Heart right ventricle (tissue), 16 donors: ENCODE measurements at regions not wholly inside any gene's neighbourhood (a gene's known extent, or its start where the extent isn't known, plus 50 kb on each side); places are given as distances from the start of the nearest gene placed in this dataset.

Experiments
- ATAC-seq, 8 donors: fragments of 200-7000 bp; cut with Tn5 transposase; one replicate each; pipeline ENCODE4 v1.9.1; 2020; ENCODE audit warnings: mild to moderate bottlenecking in 8 of 8, moderate library complexity in 8 of 8, moderate number of reproducible peaks in 1 of 8
- DNase-seq, 2 donors: peaks; one replicate each; pipeline ENCODE4 v3.0.0-alpha.2; 2020
- H3K27ac ChIP-seq, 10 donors: fragments of 200-600 bp; sonication (generic) in 2 of 10; one replicate each; pipeline versions ENCODE4 v1.5.0 to v1.8.0; 2020 to 2022; ENCODE audit warnings: mild to moderate bottlenecking in 3 of 10
- H3K27me3 ChIP-seq, 7 donors: fragments of 200-600 bp; one replicate each; pipeline ENCODE4 v1.8.0; 2021 to 2022; ENCODE audit warnings: mild to moderate bottlenecking in 2 of 7
- H3K36me3 ChIP-seq, 9 donors: fragments of 200-600 bp; sonication (generic) in 1 of 9; one replicate each; pipeline versions ENCODE4 v1.5.0 to v1.8.0; 2020 to 2022; ENCODE audit warnings: mild to moderate bottlenecking in 2 of 9
- H3K4me1 ChIP-seq, 9 donors: fragments of 200-600 bp; sonication (generic) in 1 of 9; one replicate each; pipeline versions ENCODE4 v1.5.0 to v1.8.0; 2020 to 2022; ENCODE audit warnings: mild to moderate bottlenecking in 4 of 9
- H3K4me3 ChIP-seq, 10 donors: fragments of 200-600 bp; sonication (generic) in 2 of 10; one replicate each; pipeline versions ENCODE4 v1.5.0 to v1.8.0; 2020 to 2022; ENCODE audit warnings: mild to moderate bottlenecking in 7 of 10, moderate library complexity in 2 of 10
- H3K9me3 ChIP-seq, 11 donors: fragments of 200-600 bp in 10 of 11; sonication (generic) in 2 of 11; one replicate each; pipeline versions ENCODE4 v1.5.0 to v1.8.0; 2013 to 2022; ENCODE audit warnings: mild to moderate bottlenecking in 2 of 11, control low read depth in 1 of 11, moderate library complexity in 1 of 11
- WGBS, 2 donors: extraction: QIAGEN DNeasy Blood & Tissue Kit; methylation state at CpG; one replicate each; pipeline ENCODE4 v1.1.7; 2013; ENCODE audit warnings: inconsistent platforms in 1 of 2; 5-methylcytosine and 5-hydroxymethylcytosine counted together
- intact Hi-C, 10 donors: fragments of 100-400 bp; cut with DNase I; formaldehyde crosslinking; loops; one replicate each; pipeline versions ENCODE4 v1.11.1 to v1.14.2; 2022
- TF ChIP-seq, protein P1 (sequence below), 9 donors: fragments of 200-600 bp; sonication (generic) in 2 of 9; IDR thresholded peaks; one replicate each; pipeline versions ENCODE4 v1.5.0 to v1.8.0; 2021 to 2022; ENCODE audit warnings: antibody characterized with exemption in 9 of 9, mild to moderate bottlenecking in 5 of 9, moderate library complexity in 1 of 9
- donor health status: Arrhythmogenic right ventricular cardiomyopathy.
- donor health status: ischemic (EF 13 %, LVEDD 7.1; RV severe dilation, severe dysfunction).
- donor health status: healthy with polysubstance abuse.
- donor health status: DM: no; HTN: yes; CAD: no.
- donor health status: DM: no; HTN: no; CAD: no.
- donor health status: ischemic (EF 25% LVEDD 6.9; RV normal size, moderate dysfunction).
- donor health status: ischemic (EF 25% LVEDD 5.7; RV mildly dilated, moderate dysfunction).
- donor health status: healthy.
- donor health status: DM: yes; HTN: yes; CAD: no.
- donor health status: Ischemic cardiomyopathy.
- donor health status: ischemic (EF 35%, LVEDD 5.7; RV mildly dilated, moderate dysfunction).
- donor health status: nonischemic (EF 11% LVEDD 7.7; RV severe dilation, severe dysfunction).
- donor health status: DM: yes; HTN: yes; CAD: no.
- donor health status: PGD.
- donor health status: ischemic (EF 29% LVEDD 5.4; RV normal size, mild dysfunction).
- donor health status: nonischemic (EF 23%, LVEDD 6.1; RV moderate dilation, normal function).

DNA sequence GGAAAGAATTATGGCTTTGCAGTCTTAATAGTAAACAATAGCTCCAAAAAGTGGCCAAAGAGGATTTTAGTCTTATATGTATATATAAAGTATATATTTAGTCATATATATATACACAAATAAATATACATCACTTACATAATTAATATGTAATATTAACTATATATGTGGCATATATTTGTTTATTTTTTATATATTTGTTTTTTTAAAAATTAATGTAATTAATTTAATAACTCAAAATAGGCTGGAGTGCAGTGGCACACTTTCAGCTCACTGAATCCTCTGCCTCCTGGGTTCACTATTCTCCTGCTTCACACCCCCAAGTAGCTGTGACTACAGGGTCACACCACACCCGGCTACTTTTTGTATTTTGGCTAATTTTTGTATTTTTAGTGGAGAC lies 532.6 kb downstream of the KCNT2 start:
- ATAC-seq (no peak), DNase-seq (no peak)
- intact Hi-C loops, result no loop called here
- TF ChIP-seq, protein P1, sequence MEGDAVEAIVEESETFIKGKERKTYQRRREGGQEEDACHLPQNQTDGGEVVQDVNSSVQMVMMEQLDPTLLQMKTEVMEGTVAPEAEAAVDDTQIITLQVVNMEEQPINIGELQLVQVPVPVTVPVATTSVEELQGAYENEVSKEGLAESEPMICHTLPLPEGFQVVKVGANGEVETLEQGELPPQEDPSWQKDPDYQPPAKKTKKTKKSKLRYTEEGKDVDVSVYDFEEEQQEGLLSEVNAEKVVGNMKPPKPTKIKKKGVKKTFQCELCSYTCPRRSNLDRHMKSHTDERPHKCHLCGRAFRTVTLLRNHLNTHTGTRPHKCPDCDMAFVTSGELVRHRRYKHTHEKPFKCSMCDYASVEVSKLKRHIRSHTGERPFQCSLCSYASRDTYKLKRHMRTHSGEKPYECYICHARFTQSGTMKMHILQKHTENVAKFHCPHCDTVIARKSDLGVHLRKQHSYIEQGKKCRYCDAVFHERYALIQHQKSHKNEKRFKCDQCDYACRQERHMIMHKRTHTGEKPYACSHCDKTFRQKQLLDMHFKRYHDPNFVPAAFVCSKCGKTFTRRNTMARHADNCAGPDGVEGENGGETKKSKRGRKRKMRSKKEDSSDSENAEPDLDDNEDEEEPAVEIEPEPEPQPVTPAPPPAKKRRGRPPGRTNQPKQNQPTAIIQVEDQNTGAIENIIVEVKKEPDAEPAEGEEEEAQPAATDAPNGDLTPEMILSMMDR (IDR thresholded peaks at IDR 0.05), result no peak
- no peaks in the 10 kb centered on the region for H3K36me3 ChIP-seq
- H3K27ac ChIP-seq, result no peak overlapping the region
- no peaks in the 10 kb centered on the region for H3K27me3 ChIP-seq
- no peak overlapping the region for H3K4me3 ChIP-seq
- H3K9me3 ChIP-seq, result no peaks in the 10 kb centered on the region
- no peaks in the 10 kb centered on the region for H3K4me1 ChIP-seq
- 76 to 78% methylated on average over 1 of the region's 1 CpG for WGBS, 2 donors

DNA sequence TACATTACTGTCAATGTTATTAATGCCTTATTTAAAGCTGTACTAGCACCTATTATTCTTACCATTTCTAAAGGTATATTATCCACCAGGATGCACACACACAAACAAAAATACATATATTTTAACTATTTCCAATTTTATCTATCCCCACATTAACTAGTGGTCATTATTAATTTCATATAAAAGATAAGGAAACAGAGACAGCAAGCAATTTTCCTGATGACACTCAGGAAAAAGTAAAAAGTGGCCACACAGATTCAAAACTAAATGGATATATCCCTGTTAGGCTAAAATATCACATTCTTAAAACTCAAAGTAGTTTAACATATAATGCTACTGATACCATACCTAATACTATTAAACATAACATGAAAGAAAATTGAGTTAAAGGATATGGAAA lies 534.1 kb downstream of the KCNT2 start:
- intact Hi-C loops, result no loop called here
- H3K4me1 ChIP-seq, result no peaks in the 10 kb centered on the region
- no peak overlapping the region for H3K27ac ChIP-seq
- TF ChIP-seq, protein P1 (IDR thresholded peaks at IDR 0.05), result no peak
- H3K4me3 ChIP-seq, result no peak overlapping the region
- H3K27me3 ChIP-seq, result no peaks in the 10 kb centered on the region
- H3K36me3 ChIP-seq, result no peaks in the 10 kb centered on the region
- ATAC-seq (no peak), DNase-seq (no peak)
- no peaks in the 10 kb centered on the region for H3K9me3 ChIP-seq

DNA sequence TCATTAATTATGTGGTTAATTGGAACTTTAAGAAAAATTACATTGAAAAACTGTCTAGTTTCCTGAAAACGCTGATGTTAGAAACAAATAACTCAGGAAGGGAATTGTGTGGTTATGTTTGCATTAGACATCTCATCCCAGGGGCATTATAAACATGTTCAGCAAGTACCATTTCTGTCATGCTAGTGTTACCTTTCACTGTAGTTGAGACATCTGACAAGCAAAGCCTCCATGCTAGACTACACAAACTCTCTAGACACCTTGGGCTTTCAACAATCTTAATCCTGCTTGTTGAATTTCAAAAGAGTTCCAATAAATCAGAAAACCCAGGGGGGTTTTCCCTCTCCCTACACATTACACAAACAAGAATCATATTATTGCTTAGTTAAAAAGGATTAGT lies 536.8 kb downstream of the KCNT2 start:
- WGBS, 2 donors, result 56 to 69% methylated on average over 1 of the region's 1 CpG
- ATAC-seq (no peak), DNase-seq (no peak)
- Histone ChIP-seq H3K4me3 (no peak overlapping the region), H3K36me3 (no peaks in the 10 kb centered on the region), H3K27me3 (no peaks in the 10 kb centered on the region), H3K27ac (no peak overlapping the region), H3K9me3 (no peaks in the 10 kb centered on the region), H3K4me1 (no peaks in the 10 kb centered on the region)
- TF ChIP-seq, protein P1 (IDR thresholded peaks at IDR 0.05), result no peak
- intact Hi-C loops, result no loop called here

DNA sequence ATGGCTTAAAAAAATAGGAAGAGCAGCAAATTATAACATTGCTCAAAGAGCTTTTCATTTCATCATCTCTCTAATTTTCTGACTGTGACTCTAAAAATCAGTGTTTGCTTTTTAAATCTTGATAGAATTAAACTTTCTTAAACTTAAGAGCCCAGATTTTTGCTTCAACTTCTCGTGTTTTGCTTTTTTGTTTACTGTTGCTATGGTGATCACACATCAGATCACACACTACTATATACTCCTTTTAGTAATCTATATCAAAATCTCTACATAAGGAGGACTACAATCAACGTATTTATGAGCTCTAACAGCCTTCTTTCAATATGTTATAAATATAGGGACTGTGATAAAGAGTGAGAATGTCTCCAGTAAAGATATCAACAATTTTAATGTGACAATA lies 537.3 kb downstream of the KCNT2 start:
- 29 to 44% methylated on average over 2 of the region's 2 CpGs for WGBS, 2 donors
- TF ChIP-seq, protein P1 (IDR thresholded peaks at IDR 0.05), result no peak
- H3K4me1 ChIP-seq, result no peaks in the 10 kb centered on the region
- H3K9me3 ChIP-seq, result no peaks in the 10 kb centered on the region
- H3K27me3 ChIP-seq, result no peaks in the 10 kb centered on the region
- no peak overlapping the region for H3K4me3 ChIP-seq
- DNase-seq (no peak), ATAC-seq (no peak)
- H3K36me3 ChIP-seq, result no peaks in the 10 kb centered on the region
- intact Hi-C loops, result no loop called here
- H3K27ac ChIP-seq, result no peak overlapping the region

DNA sequence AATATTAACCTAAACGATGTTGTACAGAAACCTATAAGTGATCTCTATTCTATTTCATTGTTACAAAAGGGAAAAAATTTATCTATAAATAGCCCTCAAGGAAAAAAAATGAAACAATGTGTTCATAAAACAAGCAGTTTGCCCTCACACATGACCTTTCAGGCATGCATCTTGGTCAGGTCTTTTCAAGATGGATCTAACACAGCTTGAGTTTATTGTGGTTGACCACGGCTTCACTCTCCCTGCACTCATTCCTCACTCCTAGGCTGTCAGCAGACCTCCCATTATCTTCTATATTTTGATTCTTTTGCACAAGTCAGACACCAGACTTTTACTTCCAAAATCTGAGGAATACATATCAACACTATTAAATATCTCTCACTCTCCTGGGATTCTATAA lies 544.3 kb downstream of the KCNT2 start:
- H3K27me3 ChIP-seq, result no peaks in the 10 kb centered on the region
- no peaks in the 10 kb centered on the region for H3K4me1 ChIP-seq
- DNase-seq (no peak), ATAC-seq (no peak)
- TF ChIP-seq, protein P1 (IDR thresholded peaks at IDR 0.05), result no peak
- intact Hi-C loops, result no loop called here
- H3K27ac ChIP-seq, result no peak overlapping the region
- H3K9me3 ChIP-seq, result peaks cover 0 to 4% (median 0%) of the 10 kb centered on the region in 11 donors
- H3K36me3 ChIP-seq, result no peaks in the 10 kb centered on the region
- no peak overlapping the region for H3K4me3 ChIP-seq
- 70 to 73% methylated on average over 2 of the region's 2 CpGs for WGBS, 2 donors
